PC-3 (cell line): ENCODE measurements at regions not wholly inside any gene's neighbourhood (a gene's known extent, or its start where the extent isn't known, plus 50 kb on each side); places are given as distances from the start of the nearest gene placed in this dataset.

Experiments
- ATAC-seq: fragments of 200-7000 bp; cut with Tn5 transposase; 2 replicates; pipeline ENCODE4 v1.9.1; 2020; ENCODE audit warnings: mild to moderate bottlenecking, moderate library complexity
- BruUV-seq: library from RNA; stranded (reverse); fragments of 400-500 nt; replicated peaks from 2 replicates; lab custom pipeline; 2021; lab: Mats Ljungman, UMichigan
- CTCF ChIA-PET: fragments of 300-600 bp; sonication (Branson Sonifier 250); formaldehyde crosslinking; loops from one replicate; lab custom pipeline; 2022; ENCODE audit warnings: antibody characterized with exemption; lab: Charles Lee
- POLR2A ChIA-PET: fragments of 300-600 bp; sonication (Branson Sonifier 250); formaldehyde crosslinking; loops from one replicate; lab custom pipeline; 2022; ENCODE audit warnings: antibody characterized with exemption; ENCODE audit not compliant: unreplicated experiment; lab: Charles Lee
- DNase-seq: peaks from one replicate; pipeline ENCODE4 v3.0.0-alpha.2; 2015
- H2AFZ ChIP-seq: fragments of 300-600 bp; sonication (generic); 2 replicates; pipeline ENCODE4 v1.6.0; 2016; ENCODE audit warnings: antibody characterized with exemption, low read length
- H3F3A ChIP-seq: fragments of 300-600 bp; sonication (generic); one replicate; pipeline ENCODE4 v1.6.0; 2017; ENCODE audit warnings: antibody characterized with exemption, low read length, control low read depth, mild to moderate bottlenecking; ENCODE audit not compliant: unreplicated experiment
- H3K27ac ChIP-seq: fragments of 300-600 bp; sonication (generic); 2 replicates; pipeline ENCODE4 v1.5.1; 2016; ENCODE audit warnings: mild to moderate bottlenecking, low read length
- H3K27me3 ChIP-seq: fragments of 300-600 bp; sonication (generic); 2 replicates; pipeline ENCODE4 v1.6.1; 2016; ENCODE audit warnings: low read length, mixed read lengths
- H3K36me3 ChIP-seq: fragments of 300-600 bp; sonication (generic); 2 replicates; pipeline ENCODE4 v1.6.1; 2016; ENCODE audit warnings: low read depth, mixed run types, low read length, mixed read lengths
- H3K4me1 ChIP-seq: fragments of 300-600 bp; sonication (generic); 2 replicates; pipeline ENCODE4 v1.5.1; 2016; ENCODE audit warnings: low read length; ENCODE audit not compliant: insufficient read depth
- H3K4me2 ChIP-seq: fragments of 300-600 bp; sonication (generic); 2 replicates; pipeline ENCODE4 v1.6.0; 2016; ENCODE audit warnings: low read length
- H3K4me3 ChIP-seq: fragments of 300-600 bp; sonication (generic); 2 replicates; pipeline ENCODE4 v1.5.1; 2016; ENCODE audit warnings: mild to moderate bottlenecking, low read length, mixed read lengths
- H3K79me2 ChIP-seq: fragments of 300-600 bp; sonication (generic); 2 replicates; pipeline ENCODE4 v1.6.1; 2017; ENCODE audit warnings: low read length, mixed read lengths
- H3K9ac ChIP-seq: fragments of 300-600 bp; sonication (generic); 2 replicates; pipeline ENCODE4 v1.6.0; 2016; ENCODE audit warnings: mild to moderate bottlenecking, low read length
- H3K9me2 ChIP-seq: fragments of 300-600 bp; sonication (generic); replicated peaks from 2 replicates; pipeline ENCODE4 v1.6.1; 2016; ENCODE audit warnings: mixed run types, low read length, mixed read lengths
- H3K9me3 ChIP-seq: fragments of 300-600 bp; sonication (generic); 2 replicates; pipeline ENCODE4 v1.6.1; 2016; ENCODE audit warnings: low read length, mixed read lengths
- H4K20me1 ChIP-seq: fragments of 300-600 bp; sonication (generic); 2 replicates; pipeline ENCODE4 v1.6.1; 2016; ENCODE audit warnings: low read length, mixed read lengths
- EZH2 ChIP-seq: fragments of 300-600 bp; sonication (generic); IDR thresholded peaks from one replicate; pipeline ENCODE4 v1.6.1; 2017; ENCODE audit warnings: antibody characterized with exemption, mild to moderate bottlenecking, low read length; ENCODE audit not compliant: unreplicated experiment
- EZH2phosphoT487 ChIP-seq: fragments of 300-600 bp; sonication (generic); IDR thresholded peaks from 2 replicates; pipeline ENCODE4 v1.6.1; 2018; ENCODE audit warnings: mild to moderate bottlenecking, antibody characterized with exemption, low read length, borderline replicate concordance
- intact Hi-C: fragments of 100-400 bp; cut with micrococcal nuclease; formaldehyde crosslinking; loops from 2 replicates; pipeline ENCODE4 v1.9.0; 2023
- TF ChIP-seq, protein P1 (sequence below): fragments of 300-600 bp; sonication (generic); conservative IDR thresholded peaks from 2 replicates; pipeline ENCODE4 v1.5.1; 2017; ENCODE audit warnings: antibody characterized with exemption, low read depth, mild to moderate bottlenecking, low read length

DNA sequence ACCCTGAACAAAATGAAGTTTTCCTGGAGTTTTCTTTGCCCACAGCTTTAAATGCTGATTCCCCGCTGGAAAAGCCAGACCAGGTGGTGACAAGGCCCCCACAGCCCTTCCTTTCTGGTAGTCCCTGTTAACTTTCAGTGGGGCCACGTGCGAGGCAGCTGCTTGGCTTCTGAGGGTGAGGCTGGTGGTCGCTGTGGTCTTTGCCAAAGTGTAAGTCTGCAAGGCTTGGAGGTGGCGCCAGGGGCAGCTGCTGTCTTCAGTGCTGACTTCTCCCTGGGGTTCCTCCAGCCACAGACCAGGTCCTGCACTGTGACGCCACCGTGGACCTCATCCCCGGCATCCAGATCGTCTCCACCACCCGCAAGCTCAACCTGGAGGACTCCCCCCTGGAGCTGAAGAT, 54.1 kb upstream of the TAMM41 start:
- H3K9ac ChIP-seq = no peak overlapping the region
- no peak overlapping the region for H3K4me3 ChIP-seq
- H3K4me1 ChIP-seq = no peaks in the 10 kb centered on the region
- no peak overlapping the region for H3K27ac ChIP-seq
- DNase-seq (no peak), ATAC-seq (no peak)
- POLR2A ChIA-PET = no interaction called here
- H3K9me2 ChIP-seq = no peaks in the 10 kb centered on the region
- H3K4me2 ChIP-seq = no peak overlapping the region
- no peaks in the 10 kb centered on the region for H3K36me3 ChIP-seq
- H3K79me2 ChIP-seq = no peaks in the 10 kb centered on the region
- peaks cover 57% of the 10 kb centered on the region for H3K27me3 ChIP-seq
- no TSS peak for BruUV-seq
- H2AFZ ChIP-seq = no peak overlapping the region
- H3F3A ChIP-seq = no peaks in the 10 kb centered on the region
- CTCF ChIA-PET = no interaction called here
- no peaks in the 10 kb centered on the region for H3K9me3 ChIP-seq
- intact Hi-C loops = no loop called here
- H4K20me1 ChIP-seq = no peaks in the 10 kb centered on the region
- TF ChIP-seq EZH2phosphoT487 (no peak), EZH2 (no peak)
- TF ChIP-seq, protein P1, sequence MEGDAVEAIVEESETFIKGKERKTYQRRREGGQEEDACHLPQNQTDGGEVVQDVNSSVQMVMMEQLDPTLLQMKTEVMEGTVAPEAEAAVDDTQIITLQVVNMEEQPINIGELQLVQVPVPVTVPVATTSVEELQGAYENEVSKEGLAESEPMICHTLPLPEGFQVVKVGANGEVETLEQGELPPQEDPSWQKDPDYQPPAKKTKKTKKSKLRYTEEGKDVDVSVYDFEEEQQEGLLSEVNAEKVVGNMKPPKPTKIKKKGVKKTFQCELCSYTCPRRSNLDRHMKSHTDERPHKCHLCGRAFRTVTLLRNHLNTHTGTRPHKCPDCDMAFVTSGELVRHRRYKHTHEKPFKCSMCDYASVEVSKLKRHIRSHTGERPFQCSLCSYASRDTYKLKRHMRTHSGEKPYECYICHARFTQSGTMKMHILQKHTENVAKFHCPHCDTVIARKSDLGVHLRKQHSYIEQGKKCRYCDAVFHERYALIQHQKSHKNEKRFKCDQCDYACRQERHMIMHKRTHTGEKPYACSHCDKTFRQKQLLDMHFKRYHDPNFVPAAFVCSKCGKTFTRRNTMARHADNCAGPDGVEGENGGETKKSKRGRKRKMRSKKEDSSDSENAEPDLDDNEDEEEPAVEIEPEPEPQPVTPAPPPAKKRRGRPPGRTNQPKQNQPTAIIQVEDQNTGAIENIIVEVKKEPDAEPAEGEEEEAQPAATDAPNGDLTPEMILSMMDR = no peak

GRCh38 chr3:11901286-11901875, 54.7 kb upstream of the TAMM41 start:
- CTCF ChIA-PET = no interaction called here
- ATAC-seq (no peak), DNase-seq (no peak)
- Histone ChIP-seq H4K20me1 (no peaks in the 10 kb centered on the region), H3K9ac (no peak overlapping the region), H3K4me2 (no peak overlapping the region), H3K9me3 (no peaks in the 10 kb centered on the region), H3K4me1 (no peaks in the 10 kb centered on the region), H2AFZ (no peak overlapping the region), H3K36me3 (no peaks in the 10 kb centered on the region), H3K79me2 (no peaks in the 10 kb centered on the region), H3K27ac (no peak overlapping the region), H3F3A (no peaks in the 10 kb centered on the region), H3K4me3 (no peak overlapping the region), H3K9me2 (no peaks in the 10 kb centered on the region), H3K27me3 (peaks cover 62% of the 10 kb centered on the region)
- BruUV-seq = no TSS peak
- intact Hi-C loops = no loop called here
- POLR2A ChIA-PET = no interaction called here
- TF ChIP-seq EZH2 (no peak), EZH2phosphoT487 (no peak)
- TF ChIP-seq, protein P1 = no peak

DNA sequence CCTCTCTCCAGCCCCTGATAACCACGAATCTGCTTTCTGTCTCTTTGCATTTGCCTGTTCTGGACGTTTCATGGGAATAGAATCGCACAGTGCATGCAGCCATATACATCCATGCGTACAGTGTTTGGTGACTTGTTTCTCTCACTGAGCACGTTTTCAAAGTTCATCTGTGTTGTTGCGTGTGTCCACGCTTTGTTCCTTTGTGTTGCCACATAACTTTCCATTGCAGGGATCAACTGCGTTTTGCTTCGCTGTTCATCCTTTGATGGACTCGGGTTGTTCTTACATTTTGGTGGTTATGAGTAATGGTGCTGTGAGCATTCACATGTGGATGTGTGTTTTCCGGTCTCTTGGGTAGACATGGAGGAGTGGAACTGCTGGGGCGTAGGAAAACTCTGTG, 56.4 kb upstream of the TAMM41 start:
- CTCF ChIA-PET = no interaction called here
- Histone ChIP-seq H3K4me1 (no peaks in the 10 kb centered on the region), H3K9ac (no peak overlapping the region), H3K9me3 (no peaks in the 10 kb centered on the region), H3K9me2 (no peaks in the 10 kb centered on the region), H3F3A (no peaks in the 10 kb centered on the region), H3K27me3 (peaks cover 73% of the 10 kb centered on the region), H3K4me3 (no peak overlapping the region), H3K36me3 (no peaks in the 10 kb centered on the region), H4K20me1 (no peaks in the 10 kb centered on the region), H3K79me2 (no peaks in the 10 kb centered on the region), H3K4me2 (no peak overlapping the region), H3K27ac (no peak overlapping the region), H2AFZ (no peak overlapping the region)
- ATAC-seq (no peak), DNase-seq (no peak)
- TF ChIP-seq, protein P1 = no peak
- no peak for TF ChIP-seq EZH2
- TF ChIP-seq EZH2phosphoT487 = no peak
- POLR2A ChIA-PET = no interaction called here
- intact Hi-C loops = no loop called here
- BruUV-seq = no TSS peak
